Astrocyte (in vitro differentiated cells and primary cell): ENCODE measurements at regions not wholly inside any gene's neighbourhood (a gene's known extent, or its start where the extent isn't known, plus 50 kb on each side); places are given as distances from the start of the nearest gene placed in this dataset.
"Not testable (repeated sequence)": the region's sequence is repeated elsewhere in the genome, so short reads cannot be mapped to it uniquely, and the experiment has no call there.

Experiments
- DNase-seq: peaks from one replicate; pipeline ENCODE4 v3.0.0-alpha.2; 2010; ENCODE audit warnings: low read depth
- FAIRE-seq: peaks from 2 replicates; lab custom pipeline; 2011; peaks lifted over from hg19 to GRCh38; lab: Jason Lieb, UNC
- H2AFZ ChIP-seq: 2 replicates; pipeline ENCODE4 v1.6.0; 2012; ENCODE audit warnings: low read depth, low read length, inconsistent platforms
- H3K27ac ChIP-seq: 2 replicates; pipeline ENCODE4 v1.5.1; 2011; ENCODE audit warnings: low read depth, low read length, inconsistent platforms
- H3K27me3 ChIP-seq: 2 replicates; pipeline ENCODE4 v1.6.0; 2011; ENCODE audit warnings: low read length, inconsistent platforms; ENCODE audit not compliant: insufficient read depth
- H3K36me3 ChIP-seq: 2 replicates; pipeline ENCODE4 v1.5.1; 2011; ENCODE audit warnings: low read length, inconsistent platforms; ENCODE audit not compliant: insufficient read depth
- H3K4me1 ChIP-seq: 2 replicates; pipeline ENCODE4 v1.5.1; 2011; ENCODE audit warnings: low read length, inconsistent platforms; ENCODE audit not compliant: insufficient read depth
- H3K4me2 ChIP-seq: 2 replicates; pipeline ENCODE4 v1.6.0; 2012; ENCODE audit warnings: low read length, inconsistent platforms
- H3K4me3 ChIP-seq: 2 replicates; pipeline ENCODE4 v1.5.1; 2011; ENCODE audit warnings: low read depth, mild to moderate bottlenecking, low read length, inconsistent platforms; ENCODE audit not compliant: insufficient read depth
- H3K79me2 ChIP-seq: 2 replicates; pipeline ENCODE4 v1.6.0; 2012; ENCODE audit warnings: mild to moderate bottlenecking, low read length, inconsistent platforms; ENCODE audit not compliant: insufficient read depth
- H3K9ac ChIP-seq: 2 replicates; pipeline ENCODE4 v1.6.0; 2012; ENCODE audit warnings: mild to moderate bottlenecking, low read length, inconsistent platforms
- H3K9me3 ChIP-seq: 2 replicates; pipeline ENCODE4 v1.5.1; 2012; ENCODE audit warnings: low read depth, mild to moderate bottlenecking, low read length, inconsistent platforms; ENCODE audit not compliant: insufficient read depth
- H4K20me1 ChIP-seq: 2 replicates; pipeline ENCODE4 v1.6.0; 2012; ENCODE audit warnings: low read length, inconsistent platforms; ENCODE audit not compliant: insufficient read depth
- H3K27ac Mint-ChIP-seq: one replicate; pipeline ENCODE4 v1.8.0; 2021; ENCODE audit warnings: mild to moderate bottlenecking, mixed read lengths; ENCODE audit not compliant: unreplicated experiment
- H3K27me3 Mint-ChIP-seq: one replicate; pipeline ENCODE4 v1.8.0; 2021; ENCODE audit warnings: low read depth, mixed read lengths; ENCODE audit not compliant: unreplicated experiment
- H3K36me3 Mint-ChIP-seq: one replicate; pipeline ENCODE4 v1.8.0; 2021; ENCODE audit warnings: low read depth, mixed read lengths; ENCODE audit not compliant: unreplicated experiment
- H3K4me1 Mint-ChIP-seq: one replicate; pipeline ENCODE4 v1.8.0; 2021; ENCODE audit warnings: low read depth, mixed read lengths; ENCODE audit not compliant: unreplicated experiment
- H3K4me3 Mint-ChIP-seq: one replicate; pipeline ENCODE4 v1.8.0; 2021; ENCODE audit warnings: mild to moderate bottlenecking, moderate library complexity, mixed read lengths; ENCODE audit not compliant: unreplicated experiment
- H3K9me3 Mint-ChIP-seq: one replicate; pipeline ENCODE4 v1.8.0; 2021; ENCODE audit warnings: mild to moderate bottlenecking, mixed read lengths; ENCODE audit not compliant: unreplicated experiment

GRCh38 chr3:198145231-198145784, 185.3 kb downstream of the LMLN start:
- DNase-seq: peak; percentile 36
- H3K4me3 Mint-ChIP-seq, H3K4me3 ChIP-seq, H3K4me2 ChIP-seq, H3K4me1 ChIP-seq, H3K4me1 Mint-ChIP-seq, H3K9ac ChIP-seq, H3K36me3 Mint-ChIP-seq, H3K79me2 ChIP-seq, H3K27me3 ChIP-seq, H3K9me3 ChIP-seq, H4K20me1 ChIP-seq, H3K9me3 Mint-ChIP-seq, H3K36me3 ChIP-seq, H3K27ac ChIP-seq, FAIRE-seq, H2AFZ ChIP-seq: not testable (repeated sequence)
- Mint-ChIP-seq H3K27me3 (peaks cover 15% of the 10 kb centered on the region), H3K27ac (peak overlapping the region; percentile 47)

GRCh38 chr3:198146070-198146469, 186.1 kb downstream of the LMLN start:
- not testable (repeated sequence) for H3K9me3 ChIP-seq, H3K4me3 Mint-ChIP-seq, H3K79me2 ChIP-seq, H3K4me1 ChIP-seq, H3K36me3 ChIP-seq, H3K9me3 Mint-ChIP-seq, H4K20me1 ChIP-seq, FAIRE-seq, H3K4me2 ChIP-seq, H3K27ac Mint-ChIP-seq, H3K9ac ChIP-seq, H3K36me3 Mint-ChIP-seq, H3K4me3 ChIP-seq, H3K27me3 ChIP-seq, H3K4me1 Mint-ChIP-seq, H2AFZ ChIP-seq, H3K27ac ChIP-seq
- H3K27me3 Mint-ChIP-seq: peaks cover 15% of the 10 kb centered on the region
- peak; percentile 29 for DNase-seq

- H3K36me3 ChIP-seq, H3K36me3 Mint-ChIP-seq, H3K9me3 Mint-ChIP-seq, H3K4me3 Mint-ChIP-seq, H3K79me2 ChIP-seq, H3K27ac ChIP-seq, H2AFZ ChIP-seq, H3K9ac ChIP-seq, H3K9me3 ChIP-seq, DNase-seq, FAIRE-seq, H3K4me2 ChIP-seq, H4K20me1 ChIP-seq, H3K4me3 ChIP-seq, H3K27me3 ChIP-seq, H3K4me1 ChIP-seq, H3K4me1 Mint-ChIP-seq, H3K27ac Mint-ChIP-seq: not testable (repeated sequence)
- peaks cover 15% of the 10 kb centered on the region for H3K27me3 Mint-ChIP-seq
Measured at GRCh38 chr3:198146559-198147164, 186.6 kb downstream of the LMLN start.

- not testable (repeated sequence) for H3K36me3 Mint-ChIP-seq, H3K9ac ChIP-seq, H3K4me1 ChIP-seq, H3K4me3 ChIP-seq, H3K79me2 ChIP-seq, H2AFZ ChIP-seq, H3K27ac Mint-ChIP-seq, H3K9me3 Mint-ChIP-seq, H3K36me3 ChIP-seq, H3K4me1 Mint-ChIP-seq, H3K4me2 ChIP-seq, H3K4me3 Mint-ChIP-seq, FAIRE-seq, DNase-seq, H4K20me1 ChIP-seq, H3K9me3 ChIP-seq, H3K27me3 ChIP-seq, H3K27ac ChIP-seq
- H3K27me3 Mint-ChIP-seq: peaks cover 15% of the 10 kb centered on the region
Measured at GRCh38 chr3:198147213-198147612, 187.2 kb downstream of the LMLN start.

- not testable (repeated sequence) for H2AFZ ChIP-seq, H3K4me3 Mint-ChIP-seq, H3K9me3 ChIP-seq
Measured at GRCh38 chr3:198147993-198148392, 188.0 kb downstream of the LMLN start.

GRCh38 chr3:198149904-198150303, 189.9 kb downstream of the LMLN start:
- H3K4me1 ChIP-seq, H3K36me3 Mint-ChIP-seq, H2AFZ ChIP-seq, H3K4me3 ChIP-seq, H3K4me1 Mint-ChIP-seq, H3K4me3 Mint-ChIP-seq, H3K9me3 ChIP-seq, H3K27me3 Mint-ChIP-seq, H3K27ac Mint-ChIP-seq, H3K27ac ChIP-seq, H3K36me3 ChIP-seq, DNase-seq, FAIRE-seq, H3K79me2 ChIP-seq, H4K20me1 ChIP-seq, H3K27me3 ChIP-seq, H3K9ac ChIP-seq, H3K4me2 ChIP-seq, H3K9me3 Mint-ChIP-seq: not testable (repeated sequence)

More at GRCh38 chr3:198147993-198148392, 188.0 kb downstream of the LMLN start:
- not testable (repeated sequence) for H3K36me3 ChIP-seq, H3K9ac ChIP-seq, H3K27ac ChIP-seq, H3K27ac Mint-ChIP-seq, H4K20me1 ChIP-seq, H3K4me1 Mint-ChIP-seq, H3K4me3 ChIP-seq, H3K4me1 ChIP-seq, H3K27me3 ChIP-seq, H3K4me2 ChIP-seq, DNase-seq, FAIRE-seq, H3K79me2 ChIP-seq, H3K9me3 Mint-ChIP-seq, H3K36me3 Mint-ChIP-seq
- peaks cover 13% of the 10 kb centered on the region for H3K27me3 Mint-ChIP-seq
